ENCODE measurements at regions not wholly inside any gene's neighbourhood (a gene's known extent, or its start where the extent isn't known, plus 50 kb on each side); places are given as distances from the start of the nearest gene placed in this dataset.

GRCh38 chr10:53370347-53370746 lies 597.8 kb upstream of the MBL2 start:
- no peaks in the 10 kb centered on the region for H3K79me2 ChIP-seq (ENCODE audit: insufficient read depth, low read length)
- TF ChIP-seq SP1 (IDR thresholded peaks at IDR 0.05; ENCODE audit: low read depth) (no peak), FOSL1 (IDR thresholded peaks at IDR 0.05; ENCODE audit: low read depth) (no peak), ZNF274 (IDR thresholded peaks at IDR 0.05; ENCODE audit: low read depth, low read length) (no peak), SIN3A (IDR thresholded peaks at IDR 0.05; ENCODE audit: low read depth) (no peak), ZFX (IDR thresholded peaks at IDR 0.05) (no peak), YY1 (IDR thresholded peaks at IDR 0.05; ENCODE audit: extremely low read depth, insufficient replicate concordance, low read depth, low read length) (no peak), ZBTB33 (IDR thresholded peaks at IDR 0.05; ENCODE audit: extremely low read depth, insufficient replicate concordance, low read length) (no peak), JUND (IDR thresholded peaks at IDR 0.05) (no peak), POLR2AphosphoS5 (IDR thresholded peaks at IDR 0.05; ENCODE audit: low read depth, low read length) (no peak), ATF3 (IDR thresholded peaks at IDR 0.05) (no peak), TCF7L2 (IDR thresholded peaks at IDR 0.05; ENCODE audit: borderline replicate concordance, extremely low read depth, insufficient read depth, insufficient read length) (no peak), ELF1 (IDR thresholded peaks at IDR 0.05; ENCODE audit: borderline replicate concordance, low read depth) (no peak), EZH2 (IDR thresholded peaks at IDR 0.05) (no peak)
- H3K27me3 ChIP-seq (ENCODE audit: insufficient read depth, low read length): no peaks in the 10 kb centered on the region
- H2AFZ ChIP-seq (ENCODE audit: low read depth, low read length, poor library complexity, severe bottlenecking): no peak overlapping the region
- CTCF ChIA-PET: no interaction called here
- no peak for ATAC-seq
- no peak overlapping the region for H3K9ac ChIP-seq (ENCODE audit: low read length)
- intact Hi-C loops (cut with micrococcal nuclease): no loop called here
- no peaks in the 10 kb centered on the region; a peak in 1 of 4 replicates for H3K9me3 ChIP-seq (ENCODE audit: control insufficient read depth in 1 of 2, insufficient read depth in 1 of 2, low read depth in 1 of 2, low read length in 2 of 2)
- POLR2A ChIA-PET: no interaction called here
- no TSS peak for BruUV-seq (replicated peaks)
- no peak overlapping the region for H3K4me3 ChIP-seq (replicated peaks in 1 of 2; ENCODE audit: low read depth in 1 of 2, low read length in 2 of 2)
- RAD21 ChIA-PET (ENCODE audit: low non-redundant PET in 1 of 2, low total read pairs in 2 of 2, uncharacterized antibody in 2 of 2, unreplicated experiment in 2 of 2): no interaction called here
- H3K9me2 ChIP-seq (ENCODE audit: insufficient read depth): no peaks in the 10 kb centered on the region
- H3K27ac ChIP-seq (ENCODE audit: low read depth, low read length): no peak overlapping the region
- H3K36me3 ChIP-seq (ENCODE audit: control insufficient read depth in 1 of 2, insufficient read depth in 2 of 2, low read length in 2 of 2): no peaks in the 10 kb centered on the region; a peak in 1 of 4 replicates
- no peaks in the 10 kb centered on the region for H3K4me1 ChIP-seq (ENCODE audit: control insufficient read depth in 1 of 2, insufficient read depth in 2 of 2, low read length in 2 of 2)
- DNase-seq (ENCODE audit: low read depth, low spot score): no peak
- no peaks in the 10 kb centered on the region for H4K20me1 ChIP-seq (ENCODE audit: insufficient read depth)
- H3K4me2 ChIP-seq (ENCODE audit: low read length): no peak overlapping the region
